Panc1 (cell line): ENCODE measurements at regions not wholly inside any gene's neighbourhood (a gene's known extent, or its start where the extent isn't known, plus 50 kb on each side); places are given as distances from the start of the nearest gene placed in this dataset.

Experiments used
- ATAC-seq: fragments of 200-7000 bp; cut with Tn5 transposase; 2 replicates; pipeline ENCODE4 v1.9.1; 2020; ENCODE audit warnings: mild to moderate bottlenecking, moderate library complexity
- BruUV-seq: library from RNA; stranded (reverse); fragments of 400-500 nt; replicated peaks from 2 replicates; lab custom pipeline; 2021; lab: Mats Ljungman, UMichigan
- CTCF ChIA-PET: fragments of 300-600 bp; sonication (Branson Sonifier 250); formaldehyde crosslinking; loops from one replicate; lab custom pipeline; 2022; ENCODE audit warnings: antibody characterized with exemption; lab: Charles Lee
- POLR2A ChIA-PET: fragments of 300-600 bp; sonication (Branson Sonifier 250); formaldehyde crosslinking; loops from one replicate; lab custom pipeline; 2022; ENCODE audit warnings: antibody characterized with exemption; lab: Charles Lee
- DNase-seq: peaks from one replicate; pipeline ENCODE4 v3.0.0-alpha.2; 2010; ENCODE audit warnings: low read depth, low spot score
- H3K27ac ChIP-seq: 2 replicates; pipeline ENCODE4 v1.5.1; 2011; ENCODE audit warnings: mild to moderate bottlenecking, low read length, inconsistent platforms
- H3K27me3 ChIP-seq: fragments of 200-500 bp; sonication (Bioruptor generic); 2 replicates; pipeline ENCODE4 v1.6.0; 2014; ENCODE audit warnings: low read length, inconsistent platforms; ENCODE audit not compliant: control insufficient read depth, insufficient read depth
- H3K36me3 ChIP-seq: fragments of 200-500 bp; sonication (Bioruptor generic); 2 replicates; pipeline ENCODE4 v1.5.1; 2014; ENCODE audit warnings: inconsistent platforms, mild to moderate bottlenecking, low read length, moderate library complexity; ENCODE audit not compliant: control insufficient read depth, insufficient read depth
- H3K4me1 ChIP-seq: 2 replicates; pipeline ENCODE4 v1.5.1; 2011; ENCODE audit warnings: inconsistent platforms, mild to moderate bottlenecking, low read length, moderate library complexity; ENCODE audit not compliant: control insufficient read depth, insufficient read depth
- H3K4me3 ChIP-seq, 2 experiments: 2 replicates each; pipeline ENCODE4 v1.5.1; 2011 to 2012; ENCODE audit warnings: low read depth in 2 of 2, low read length in 2 of 2, mild to moderate bottlenecking in 2 of 2, inconsistent platforms in 1 of 2, moderate library complexity in 1 of 2
- H3K9me3 ChIP-seq: fragments of 200-500 bp; sonication (Bioruptor generic); 2 replicates; pipeline ENCODE4 v1.5.1; 2014; ENCODE audit warnings: low read depth, mild to moderate bottlenecking, inconsistent platforms, low read length, moderate library complexity; ENCODE audit not compliant: control insufficient read depth, insufficient read depth
- CTCF ChIP-seq: fragments of 450-650 bp; IDR thresholded peaks from 2 replicates; pipeline ENCODE4 v1.5.1; 2017; ENCODE audit warnings: mild to moderate bottlenecking
- POLR2AphosphoS5 ChIP-seq: IDR thresholded peaks from 2 replicates; pipeline ENCODE4 v1.6.1; 2012; ENCODE audit warnings: mild to moderate bottlenecking, low read depth, low read length, moderate library complexity
- REST ChIP-seq, 2 experiments: IDR thresholded peaks; 2 replicates each; pipeline ENCODE4 v1.6.1; 2011 to 2012; ENCODE audit warnings: low read depth in 2 of 2, control low read depth in 1 of 2, low read length in 1 of 2, mild to moderate bottlenecking in 1 of 2, moderate library complexity in 1 of 2; ENCODE audit not compliant: insufficient read depth in 1 of 2
- SIN3A ChIP-seq: IDR thresholded peaks from 2 replicates; pipeline ENCODE4 v1.6.1; 2012; ENCODE audit warnings: low read depth, mild to moderate bottlenecking, low read length, moderate library complexity, borderline replicate concordance; ENCODE audit not compliant: insufficient read depth
- TCF7L2 ChIP-seq: IDR thresholded peaks from 2 replicates; pipeline ENCODE4 v1.6.1; 2011; ENCODE audit warnings: mild to moderate bottlenecking, low read depth, low read length, inconsistent platforms
- in situ Hi-C: cut with HindIII; loops from 2 replicates; pipeline ENCODE4 v1.10.0; 2016; ENCODE audit warnings: low sequenced_read_pairs, low pct_unique_long_range_greater_than_20kb
- intact Hi-C: fragments of 100-400 bp; cut with micrococcal nuclease; formaldehyde crosslinking; loops from one replicate; pipeline ENCODE4 v1.10.0; 2022; ENCODE audit not compliant: unreplicated experiment

- CTCF ChIA-PET, result no interaction called here
- Histone ChIP-seq H3K4me1 (no peaks in the 10 kb centered on the region), H3K36me3 (no peaks in the 10 kb centered on the region), H3K27ac (no peak overlapping the region), H3K4me3 (no peak overlapping the region), H3K9me3 (no peaks in the 10 kb centered on the region), H3K27me3 (no peaks in the 10 kb centered on the region)
- TF ChIP-seq SIN3A (no peak), POLR2AphosphoS5 (no peak), REST (IDR thresholded peaks at IDR 0.05; ENCODE audit: insufficient read depth in 1 of 2, low read depth in 2 of 2, low read length in 1 of 2) (no peak), TCF7L2 (no peak), CTCF (no peak)
- POLR2A ChIA-PET, result no interaction called here
- intact Hi-C loops, result no loop called here
- in situ Hi-C loops, result no loop called here
- no peak for DNase-seq
- no TSS peak for BruUV-seq
- no peak for ATAC-seq
Observed at GRCh38 chr5:153206361-153206760, 284.1 kb upstream of the GRIA1 start.

DNA sequence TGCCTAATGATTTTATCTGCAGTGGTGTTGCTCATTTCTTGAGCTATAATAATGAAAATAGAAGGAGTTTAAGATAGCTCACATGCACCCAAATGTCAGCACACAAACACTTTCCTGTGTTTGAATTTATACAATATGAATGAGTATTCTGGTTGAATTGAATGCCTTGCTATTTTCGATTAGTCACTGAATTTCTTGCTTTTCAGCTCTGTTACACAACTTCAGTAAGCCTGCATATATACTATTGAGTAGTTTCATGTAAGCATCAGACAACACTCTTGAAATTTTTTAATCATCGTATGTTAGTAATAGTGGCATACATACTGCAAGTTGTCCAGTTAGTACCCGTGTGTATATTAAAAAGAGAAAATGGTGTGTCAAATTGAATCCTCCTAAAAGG is 281.5 kb upstream of the GRIA1 start:
- no peak overlapping the region for H3K4me3 ChIP-seq
- H3K27me3 ChIP-seq, result no peaks in the 10 kb centered on the region
- CTCF ChIA-PET, result interaction anchor here (0.7 kb wide), 1 partner anchor 390 kb away, joined by 6 read pairs; no protein-coding TSS in a partner anchor
- TF ChIP-seq CTCF (no peak), SIN3A (no peak), TCF7L2 (no peak), REST (IDR thresholded peaks at IDR 0.05; ENCODE audit: insufficient read depth in 1 of 2, low read depth in 2 of 2, low read length in 1 of 2) (no peak), POLR2AphosphoS5 (no peak)
- no peak overlapping the region for H3K27ac ChIP-seq
- POLR2A ChIA-PET, result no interaction called here
- in situ Hi-C loops (no loop called here), intact Hi-C loops (no loop called here)
- ATAC-seq, result no peak
- H3K9me3 ChIP-seq, result no peaks in the 10 kb centered on the region
- H3K36me3 ChIP-seq, result no peaks in the 10 kb centered on the region
- DNase-seq, result no peak
- no TSS peak for BruUV-seq
- H3K4me1 ChIP-seq, result no peaks in the 10 kb centered on the region
